ENCODE measurements at regions not wholly inside any gene's neighbourhood (a gene's known extent, or its start where the extent isn't known, plus 50 kb on each side); places are given as distances from the start of the nearest gene placed in this dataset.
A peak's percentile ranks its signal among the peaks of the same experiment; 100 is the strongest.

DNA sequence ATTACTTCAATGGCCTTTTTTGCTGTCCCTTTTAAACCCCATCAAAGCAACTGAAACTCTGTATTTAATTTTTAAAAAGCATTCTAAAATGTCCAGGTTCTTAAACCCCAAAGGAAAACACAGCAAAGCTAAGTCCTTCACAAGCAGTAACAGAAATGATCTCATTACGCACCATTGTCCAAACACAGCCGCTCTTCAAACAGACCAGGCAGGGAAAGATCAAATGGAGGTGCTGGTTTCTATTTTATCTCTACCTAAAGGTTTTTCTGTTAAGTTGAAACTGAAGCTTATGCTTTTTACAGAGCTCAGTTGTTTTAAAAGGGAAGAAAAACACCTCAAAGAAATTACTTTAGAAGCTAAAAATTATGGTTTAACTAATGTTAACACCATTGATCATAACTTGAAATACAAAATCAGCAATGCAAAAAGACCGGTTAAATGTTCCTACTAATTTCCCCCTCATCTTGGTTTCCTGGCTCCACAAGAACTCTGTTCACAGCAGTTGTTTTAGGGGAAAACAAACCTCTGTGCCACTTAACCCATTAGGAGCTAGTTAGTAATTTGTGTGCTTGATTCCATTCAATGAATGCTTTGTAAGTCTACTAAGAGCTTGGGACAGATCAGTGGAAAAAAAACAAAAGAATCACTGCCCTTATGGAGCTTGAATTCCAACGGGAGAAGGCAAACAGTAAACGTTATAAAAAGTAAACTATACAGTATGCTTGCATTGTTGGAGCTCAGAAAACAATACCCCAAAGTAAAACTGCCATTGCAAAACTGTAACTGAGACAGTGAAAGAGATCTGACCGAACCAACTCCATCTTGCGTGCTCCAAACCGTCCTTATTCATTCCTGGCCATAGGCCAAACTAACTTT lies 87.4 kb downstream of the CD24 start (continued):
- no peak for TF ChIP-seq CCNT2 (IDR thresholded peaks at IDR 0.05; ENCODE audit: borderline replicate concordance, extremely low read depth, insufficient read length, low read depth, low read length)
- TF ChIP-seq KLF13 (tag; IDR thresholded peaks at IDR 0.05; ENCODE audit: borderline replicate concordance, low read depth): peak; percentile 65; the same call in 1 of the 2 replicates
- TF ChIP-seq ZZZ3 (IDR thresholded peaks at IDR 0.05): no peak
- TF ChIP-seq, protein P1, sequence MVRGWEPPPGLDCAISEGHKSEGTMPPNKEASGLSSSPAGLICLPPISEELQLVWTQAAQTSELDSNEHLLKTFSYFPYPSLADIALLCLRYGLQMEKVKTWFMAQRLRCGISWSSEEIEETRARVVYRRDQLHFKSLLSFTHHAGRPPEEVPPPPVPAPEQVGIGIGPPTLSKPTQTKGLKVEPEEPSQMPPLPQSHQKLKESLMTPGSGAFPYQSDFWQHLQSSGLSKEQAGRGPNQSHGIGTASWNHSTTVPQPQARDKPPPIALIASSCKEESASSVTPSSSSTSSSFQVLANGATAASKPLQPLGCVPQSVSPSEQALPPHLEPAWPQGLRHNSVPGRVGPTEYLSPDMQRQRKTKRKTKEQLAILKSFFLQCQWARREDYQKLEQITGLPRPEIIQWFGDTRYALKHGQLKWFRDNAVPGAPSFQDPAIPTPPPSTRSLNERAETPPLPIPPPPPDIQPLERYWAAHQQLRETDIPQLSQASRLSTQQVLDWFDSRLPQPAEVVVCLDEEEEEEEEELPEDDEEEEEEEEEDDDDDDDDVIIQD (CRISPR knock-in tag; IDR thresholded peaks at IDR 0.05): no peak
- no peak for TF ChIP-seq ZSCAN29 (IDR thresholded peaks at IDR 0.05)
- TF ChIP-seq SREBF2 (CRISPR knock-in tag; IDR thresholded peaks at IDR 0.05): no peak
- TF ChIP-seq, protein P2, sequence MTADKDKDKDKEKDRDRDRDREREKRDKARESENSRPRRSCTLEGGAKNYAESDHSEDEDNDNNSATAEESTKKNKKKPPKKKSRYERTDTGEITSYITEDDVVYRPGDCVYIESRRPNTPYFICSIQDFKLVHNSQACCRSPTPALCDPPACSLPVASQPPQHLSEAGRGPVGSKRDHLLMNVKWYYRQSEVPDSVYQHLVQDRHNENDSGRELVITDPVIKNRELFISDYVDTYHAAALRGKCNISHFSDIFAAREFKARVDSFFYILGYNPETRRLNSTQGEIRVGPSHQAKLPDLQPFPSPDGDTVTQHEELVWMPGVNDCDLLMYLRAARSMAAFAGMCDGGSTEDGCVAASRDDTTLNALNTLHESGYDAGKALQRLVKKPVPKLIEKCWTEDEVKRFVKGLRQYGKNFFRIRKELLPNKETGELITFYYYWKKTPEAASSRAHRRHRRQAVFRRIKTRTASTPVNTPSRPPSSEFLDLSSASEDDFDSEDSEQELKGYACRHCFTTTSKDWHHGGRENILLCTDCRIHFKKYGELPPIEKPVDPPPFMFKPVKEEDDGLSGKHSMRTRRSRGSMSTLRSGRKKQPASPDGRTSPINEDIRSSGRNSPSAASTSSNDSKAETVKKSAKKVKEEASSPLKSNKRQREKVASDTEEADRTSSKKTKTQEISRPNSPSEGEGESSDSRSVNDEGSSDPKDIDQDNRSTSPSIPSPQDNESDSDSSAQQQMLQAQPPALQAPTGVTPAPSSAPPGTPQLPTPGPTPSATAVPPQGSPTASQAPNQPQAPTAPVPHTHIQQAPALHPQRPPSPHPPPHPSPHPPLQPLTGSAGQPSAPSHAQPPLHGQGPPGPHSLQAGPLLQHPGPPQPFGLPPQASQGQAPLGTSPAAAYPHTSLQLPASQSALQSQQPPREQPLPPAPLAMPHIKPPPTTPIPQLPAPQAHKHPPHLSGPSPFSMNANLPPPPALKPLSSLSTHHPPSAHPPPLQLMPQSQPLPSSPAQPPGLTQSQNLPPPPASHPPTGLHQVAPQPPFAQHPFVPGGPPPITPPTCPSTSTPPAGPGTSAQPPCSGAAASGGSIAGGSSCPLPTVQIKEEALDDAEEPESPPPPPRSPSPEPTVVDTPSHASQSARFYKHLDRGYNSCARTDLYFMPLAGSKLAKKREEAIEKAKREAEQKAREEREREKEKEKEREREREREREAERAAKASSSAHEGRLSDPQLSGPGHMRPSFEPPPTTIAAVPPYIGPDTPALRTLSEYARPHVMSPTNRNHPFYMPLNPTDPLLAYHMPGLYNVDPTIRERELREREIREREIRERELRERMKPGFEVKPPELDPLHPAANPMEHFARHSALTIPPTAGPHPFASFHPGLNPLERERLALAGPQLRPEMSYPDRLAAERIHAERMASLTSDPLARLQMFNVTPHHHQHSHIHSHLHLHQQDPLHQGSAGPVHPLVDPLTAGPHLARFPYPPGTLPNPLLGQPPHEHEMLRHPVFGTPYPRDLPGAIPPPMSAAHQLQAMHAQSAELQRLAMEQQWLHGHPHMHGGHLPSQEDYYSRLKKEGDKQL (CRISPR knock-in tag; IDR thresholded peaks at IDR 0.05; ENCODE audit: borderline replicate concordance): no peak
- no peak for TF ChIP-seq CREBBP (IDR thresholded peaks at IDR 0.05; ENCODE audit: low read depth, low read length)
- 0 out of 2 replicates have a peak, but pooled peaks have one; percentile 72 for TF ChIP-seq ZNF165 (CRISPR knock-in tag; IDR thresholded peaks at IDR 0.05; ENCODE audit: borderline replicate concordance)
- TF ChIP-seq HMG20A (CRISPR knock-in tag; conservative IDR thresholded peaks at IDR 0.05): no peak
- TF ChIP-seq SMARCE1 (IDR thresholded peaks at IDR 0.05): no peak
- no peak for TF ChIP-seq ARHGAP35 (IDR thresholded peaks at IDR 0.05; ENCODE audit: partially characterized antibody)
- TF ChIP-seq, protein P3, sequence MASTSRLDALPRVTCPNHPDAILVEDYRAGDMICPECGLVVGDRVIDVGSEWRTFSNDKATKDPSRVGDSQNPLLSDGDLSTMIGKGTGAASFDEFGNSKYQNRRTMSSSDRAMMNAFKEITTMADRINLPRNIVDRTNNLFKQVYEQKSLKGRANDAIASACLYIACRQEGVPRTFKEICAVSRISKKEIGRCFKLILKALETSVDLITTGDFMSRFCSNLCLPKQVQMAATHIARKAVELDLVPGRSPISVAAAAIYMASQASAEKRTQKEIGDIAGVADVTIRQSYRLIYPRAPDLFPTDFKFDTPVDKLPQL (IDR thresholded peaks at IDR 0.05; ENCODE audit: extremely low read depth, insufficient read length): no peak
- TF ChIP-seq ARNT (IDR thresholded peaks at IDR 0.05): no peak
- TF ChIP-seq FOXJ2 (tag; IDR thresholded peaks at IDR 0.05): no peak
- TF ChIP-seq NONO (IDR thresholded peaks at IDR 0.05; ENCODE audit: low read depth in 2 of 2, low read length in 1 of 2): no peak
- TF ChIP-seq CHD2 (IDR thresholded peaks at IDR 0.05; ENCODE audit: low read depth, low read length): no peak
- TF ChIP-seq POLR2B (IDR thresholded peaks at IDR 0.05; ENCODE audit: low read depth, partially characterized antibody): no peak
- TF ChIP-seq KLF1 (tag; IDR thresholded peaks at IDR 0.05): no peak
- no peak for TF ChIP-seq STAT5A (IDR thresholded peaks at IDR 0.05; ENCODE audit: borderline replicate concordance, low read length)
- no peak for TF ChIP-seq MCM5 (IDR thresholded peaks at IDR 0.05; ENCODE audit: low read depth)
- TF ChIP-seq ZNF785 (CRISPR knock-in tag; IDR thresholded peaks at IDR 0.05): no peak
- TF ChIP-seq ZNF12 (CRISPR knock-in tag; IDR thresholded peaks at IDR 0.05): no peak

Measured in K562 (cell line).